H1 (cell line): ENCODE measurements at regions not wholly inside any gene's neighbourhood (a gene's known extent, or its start where the extent isn't known, plus 50 kb on each side); places are given as distances from the start of the nearest gene placed in this dataset.
"Not testable (repeated sequence)": the region's sequence is repeated elsewhere in the genome, so short reads cannot be mapped to it uniquely, and the experiment has no call there.

ENCODE experiments used
- CTCF ChIA-PET: fragments of 300-600 bp; sonication (Branson Sonifier 250); formaldehyde crosslinking; loops from one replicate; lab custom pipeline; 2021; ENCODE audit not compliant: partially characterized antibody; lab: Charles Lee
- POLR2A ChIA-PET: fragments of 300-600 bp; sonication (Branson Sonifier 250); formaldehyde crosslinking; loops from one replicate; lab custom pipeline; 2021; ENCODE audit warnings: inconsistent platforms; ENCODE audit not compliant: partially characterized antibody; lab: Charles Lee
- DNase-seq, 2 experiments: peaks; one replicate each; pipeline versions ENCODE4 v3.0.0 to v3.0.0-alpha.2; 2010 to 2022; ENCODE audit warnings: low spot score in 2 of 2, low read depth in 1 of 2, mixed read lengths in 1 of 2
- FAIRE-seq: peaks from 2 replicates; lab custom pipeline; 2011; peaks lifted over from hg19 to GRCh38; lab: Jason Lieb, UNC
- H2AFZ ChIP-seq: 2 replicates; pipeline ENCODE4 v1.8.1; 2012; ENCODE audit warnings: low read length, inconsistent platforms
- H2AK5ac ChIP-seq: 2 replicates; pipeline ENCODE4 v1.6.1; 2013; ENCODE audit warnings: low read depth, low read length
- H2BK120ac ChIP-seq: replicated peaks from 2 replicates; pipeline ENCODE3; 2013; ENCODE audit warnings: low read depth, low read length, inconsistent platforms
- H2BK12ac ChIP-seq: 2 replicates; pipeline ENCODE4 v1.6.1; 2013; ENCODE audit warnings: low read depth, low read length
- H2BK15ac ChIP-seq: 2 replicates; pipeline ENCODE4 v1.6.1; 2013; ENCODE audit warnings: low read length
- H2BK20ac ChIP-seq: 2 replicates; pipeline ENCODE4 v1.6.1; 2013; ENCODE audit warnings: low read length
- H2BK5ac ChIP-seq: 2 replicates; pipeline ENCODE4 v1.6.1; 2013; ENCODE audit warnings: low read depth, low read length
- H3K14ac ChIP-seq: 2 replicates; pipeline ENCODE4 v1.6.1; 2013; ENCODE audit warnings: inconsistent platforms; ENCODE audit not compliant: insufficient read length
- H3K18ac ChIP-seq: 2 replicates; pipeline ENCODE4 v1.6.1; 2013; ENCODE audit warnings: low read length; ENCODE audit errors: extremely low read depth
- H3K23ac ChIP-seq: 2 replicates; pipeline ENCODE4 v1.6.1; 2013; ENCODE audit warnings: inconsistent platforms; ENCODE audit not compliant: insufficient read length
- H3K23me2 ChIP-seq: 2 replicates; pipeline ENCODE4 v1.6.1; 2013; ENCODE audit warnings: low read depth, low read length
- H3K27ac ChIP-seq: 2 replicates; pipeline ENCODE4 v1.6.1; 2011; ENCODE audit warnings: low read depth, low read length, inconsistent platforms
- H3K27me3 ChIP-seq, 4 experiments: replicated peaks in 1 of 4; 1 replicate in 1 of 4; 2 replicates in 3 of 4; pipeline versions ENCODE4 v1.6.1 to v1.8.1; 2011 to 2013; ENCODE audit warnings: low read length in 3 of 4, mild to moderate bottlenecking in 3 of 4, inconsistent platforms in 2 of 4, mixed read lengths in 2 of 4, moderate library complexity in 1 of 4; ENCODE audit not compliant: control insufficient read depth in 3 of 4, insufficient read depth in 3 of 4; ENCODE audit errors: extremely low read depth in 1 of 4
- H3K36me3 ChIP-seq, 4 experiments: 2 replicates each; pipeline versions ENCODE4 v1.6.1 to v1.8.1; 2011 to 2013; ENCODE audit warnings: mild to moderate bottlenecking in 4 of 4, low read length in 3 of 4, moderate library complexity in 2 of 4, control low read depth in 1 of 4, inconsistent platforms in 1 of 4; ENCODE audit not compliant: insufficient read depth in 4 of 4, control insufficient read depth in 2 of 4
- H3K4ac ChIP-seq: replicated peaks from 2 replicates; pipeline ENCODE3; 2013; ENCODE audit warnings: low read length, low read depth, mixed read lengths, inconsistent platforms; ENCODE audit not compliant: insufficient read length
- H3K4me1 ChIP-seq, 4 experiments: replicated peaks in 1 of 4; 1 replicate in 1 of 4; 2 replicates in 3 of 4; pipeline versions ENCODE4 v1.6.1 to v1.8.1; 2011 to 2013; ENCODE audit warnings: low read length in 3 of 4, inconsistent platforms in 2 of 4, mixed read lengths in 1 of 4; ENCODE audit not compliant: insufficient read depth in 4 of 4, control insufficient read depth in 3 of 4
- H3K4me2 ChIP-seq, 2 experiments: 2 replicates each; pipeline versions ENCODE4 v1.6.1 to v1.8.1; 2011 to 2013; ENCODE audit warnings: low read depth in 2 of 2, low read length in 2 of 2, control low read depth in 1 of 2, inconsistent platforms in 1 of 2, mild to moderate bottlenecking in 1 of 2; ENCODE audit not compliant: insufficient read depth in 1 of 2
- H3K4me3 ChIP-seq, 4 experiments: fragments of 200-600, 300-600 bp in 1 of 4; sonication (generic), shearing (Covaris generic), sonication (Bioruptor Twin) in 1 of 4; 2 replicates each; pipeline versions ENCODE4 v1.5.1 to v1.8.1; 2011 to 2016; ENCODE audit warnings: low read length in 4 of 4, low read depth in 3 of 4, control low read depth in 2 of 4, inconsistent platforms in 2 of 4, mild to moderate bottlenecking in 2 of 4, mixed read lengths in 1 of 4, moderate library complexity in 1 of 4; ENCODE audit not compliant: insufficient read depth in 2 of 4; ENCODE audit errors: extremely low read depth in 1 of 4
- H3K56ac ChIP-seq: replicated peaks from 2 replicates; pipeline ENCODE3; 2013; ENCODE audit warnings: low read depth, mild to moderate bottlenecking, mixed read lengths, low read length, inconsistent platforms; ENCODE audit not compliant: insufficient read length
- H3K79me1 ChIP-seq: 2 replicates; pipeline ENCODE4 v1.6.1; 2013; ENCODE audit warnings: low read depth, low read length, control low read depth
- H3K79me2 ChIP-seq, 2 experiments: 2 replicates each; pipeline versions ENCODE4 v1.6.1 to v1.8.1; 2012 to 2013; ENCODE audit warnings: low read length in 2 of 2, mild to moderate bottlenecking in 2 of 2, inconsistent platforms in 1 of 2; ENCODE audit not compliant: insufficient read depth in 2 of 2, control insufficient read depth in 1 of 2
- H3K9ac ChIP-seq, 4 experiments: replicated peaks in 1 of 4; 1 replicate in 1 of 4; 2 replicates in 3 of 4; pipeline versions ENCODE4 v1.6.1 to v1.8.1; 2011 to 2013; ENCODE audit warnings: low read depth in 3 of 4, low read length in 3 of 4, control low read depth in 2 of 4, mild to moderate bottlenecking in 2 of 4, moderate library complexity in 2 of 4, inconsistent platforms in 1 of 4; ENCODE audit errors: extremely low read depth in 1 of 4
- H3K9me3 ChIP-seq, 2 experiments: 2 replicates each; pipeline versions ENCODE4 v1.6.1 to v1.8.1; 2012 to 2013; ENCODE audit warnings: mild to moderate bottlenecking in 2 of 2, moderate library complexity in 2 of 2, control low read depth in 1 of 2, inconsistent platforms in 1 of 2, low read depth in 1 of 2, low read length in 1 of 2, mixed read lengths in 1 of 2; ENCODE audit not compliant: insufficient read depth in 2 of 2
- H4K20me1 ChIP-seq, 2 experiments: replicated peaks in 1 of 2; 2 replicates each; pipeline versions ENCODE3 to v1.8.1; 2011 to 2013; ENCODE audit warnings: inconsistent platforms in 2 of 2, low read length in 2 of 2, mild to moderate bottlenecking in 1 of 2; ENCODE audit not compliant: insufficient read depth in 2 of 2, control insufficient read depth in 1 of 2
- H4K5ac ChIP-seq: 2 replicates; pipeline ENCODE4 v1.6.1; 2013; ENCODE audit warnings: low read length, low read depth, mixed read lengths, inconsistent platforms; ENCODE audit not compliant: insufficient read length
- H4K8ac ChIP-seq: 2 replicates; pipeline ENCODE4 v1.8.0; 2013; ENCODE audit warnings: mild to moderate bottlenecking, moderate library complexity, low read length, inconsistent platforms; ENCODE audit not compliant: insufficient read depth; ENCODE audit errors: extremely low read depth
- H4K91ac ChIP-seq: replicated peaks from 2 replicates; pipeline ENCODE3; 2013; ENCODE audit warnings: low read length, mixed read lengths, inconsistent platforms; ENCODE audit not compliant: insufficient read length
- WGBS, 2 experiments: shearing (Covaris generic) in 1 of 2; methylation state at CpG; one replicate each; pipeline versions ENCODE4 v1.1.6 to v1.1.7; 2013 to 2015; ENCODE audit warnings: low lambda C conversion rate in 2 of 2, mixed read lengths in 2 of 2, inconsistent platforms in 1 of 2, low coverage in 1 of 2, missing lambda C conversion rate in 1 of 2; ENCODE audit not compliant: insufficient replicate concordance in 2 of 2, insufficient coverage in 1 of 2, insufficient read length in 1 of 2; ENCODE audit errors: extremely low coverage in 1 of 2, missing lambda C conversion rate in 1 of 2; 5-methylcytosine and 5-hydroxymethylcytosine counted together

GRCh38 chr5:161001142-161001541 is 149.1 kb upstream of the ATP10B start:
- DNase-seq, H3K56ac ChIP-seq, H3K4me2 ChIP-seq, H4K20me1 ChIP-seq, H4K8ac ChIP-seq, H3K18ac ChIP-seq, H3K9me3 ChIP-seq, H3K4me1 ChIP-seq, H3K79me2 ChIP-seq, H2BK120ac ChIP-seq, H2AFZ ChIP-seq, H3K4me3 ChIP-seq, H3K4ac ChIP-seq, H3K23ac ChIP-seq, H3K14ac ChIP-seq, H2BK15ac ChIP-seq, H2BK5ac ChIP-seq, H4K5ac ChIP-seq, CTCF ChIA-PET, H3K23me2 ChIP-seq, H3K27me3 ChIP-seq, H2BK20ac ChIP-seq, H2BK12ac ChIP-seq, H3K36me3 ChIP-seq, H3K27ac ChIP-seq, H3K79me1 ChIP-seq, H2AK5ac ChIP-seq, H3K9ac ChIP-seq, H4K91ac ChIP-seq: not testable (repeated sequence)
- peak; percentile 58 for FAIRE-seq
- WGBS, 2 experiments: 67% methylated on average over 1 of the region's 1 CpG; no CpG with 5 or more reads in 1 of the 2 experiments
- POLR2A ChIA-PET: interaction anchor here (0.6 kb wide), 1 partner anchor 1096 kb away, joined by 3 read pairs; no protein-coding TSS in a partner anchor
